ENCODE measurements at regions not wholly inside any gene's neighbourhood (a gene's known extent, or its start where the extent isn't known, plus 50 kb on each side); places are given as distances from the start of the nearest gene placed in this dataset.

GRCh38 chr11:109961261-109961660 is 131.9 kb upstream of the ZC3H12C start:
- TF ChIP-seq CTCF (IDR thresholded peaks at IDR 0.05): no peak
- no peak for TF ChIP-seq POLR2A (IDR thresholded peaks at IDR 0.05)
